Neutrophil (primary cell): ENCODE measurements at regions not wholly inside any gene's neighbourhood (a gene's known extent, or its start where the extent isn't known, plus 50 kb on each side); places are given as distances from the start of the nearest gene placed in this dataset.

Source experiments
- H3K27ac ChIP-seq: fragments of 200-600 bp; sonication (generic); 2 replicates; pipeline ENCODE4 v1.5.1; 2016; ENCODE audit warnings: mild to moderate bottlenecking, moderate library complexity
- H3K27me3 ChIP-seq: fragments of 200-600 bp; sonication (generic); 2 replicates; pipeline ENCODE4 v1.6.0; 2016; ENCODE audit warnings: mild to moderate bottlenecking
- H3K36me3 ChIP-seq: fragments of 200-600 bp; sonication (generic); 2 replicates; pipeline ENCODE4 v1.5.1; 2017
- H3K4me1 ChIP-seq, 2 experiments: fragments of 200-600 bp in 1 of 2; sonication (generic) in 1 of 2; 1 replicate in 1 of 2; 2 replicates in 1 of 2; pipeline versions ENCODE4 v1.5.1 to v1.6.1; 2013 to 2016; ENCODE audit warnings: low read depth in 1 of 2, low read length in 1 of 2, mild to moderate bottlenecking in 1 of 2, moderate library complexity in 1 of 2; ENCODE audit not compliant: control insufficient read depth in 1 of 2, insufficient read depth in 1 of 2
- H3K4me3 ChIP-seq, 2 experiments: fragments of 200-600 bp in 1 of 2; sonication (generic) in 1 of 2; 1 replicate in 1 of 2; 2 replicates in 1 of 2; pipeline ENCODE4 v1.5.1; 2013 to 2016; ENCODE audit warnings: low read depth in 1 of 2, low read length in 1 of 2, mild to moderate bottlenecking in 1 of 2, moderate library complexity in 1 of 2
- H3K9me3 ChIP-seq: fragments of 200-600 bp; sonication (generic); 2 replicates; pipeline ENCODE4 v1.5.1; 2016
- TF ChIP-seq, protein P1 (sequence below): fragments of 200-600 bp; sonication (generic); IDR thresholded peaks from 2 replicates; pipeline ENCODE4 v1.5.1; 2016; ENCODE audit warnings: antibody characterized with exemption

DNA sequence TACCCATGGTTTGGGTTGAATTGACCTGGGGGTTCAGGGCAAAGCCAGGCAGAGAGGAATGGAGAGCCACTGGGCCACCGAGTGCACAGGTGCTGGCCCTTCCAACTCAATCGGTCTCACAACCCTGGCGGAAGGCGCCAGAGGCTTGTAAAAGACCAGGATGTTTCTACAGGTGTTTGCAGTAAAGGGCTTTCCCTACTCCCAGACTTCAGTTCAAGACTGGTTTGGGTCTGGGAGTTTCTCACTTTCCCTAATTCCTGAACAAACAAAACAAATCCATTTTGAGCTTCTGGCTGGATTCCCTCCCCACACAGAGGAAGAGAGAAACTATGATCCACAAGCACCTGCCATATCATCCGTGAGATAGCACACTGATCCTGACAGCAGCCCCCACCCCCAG is 125.2 kb upstream of the KLF4 start:
- Histone ChIP-seq H3K4me1 (peaks cover 54 to 58% of the 10 kb centered on the region in 2 experiments), H3K4me3 (no peak overlapping the region), H3K27ac (peak overlapping the region; percentile 75), H3K36me3 (no peaks in the 10 kb centered on the region), H3K9me3 (no peaks in the 10 kb centered on the region), H3K27me3 (no peaks in the 10 kb centered on the region)
- TF ChIP-seq, protein P1, sequence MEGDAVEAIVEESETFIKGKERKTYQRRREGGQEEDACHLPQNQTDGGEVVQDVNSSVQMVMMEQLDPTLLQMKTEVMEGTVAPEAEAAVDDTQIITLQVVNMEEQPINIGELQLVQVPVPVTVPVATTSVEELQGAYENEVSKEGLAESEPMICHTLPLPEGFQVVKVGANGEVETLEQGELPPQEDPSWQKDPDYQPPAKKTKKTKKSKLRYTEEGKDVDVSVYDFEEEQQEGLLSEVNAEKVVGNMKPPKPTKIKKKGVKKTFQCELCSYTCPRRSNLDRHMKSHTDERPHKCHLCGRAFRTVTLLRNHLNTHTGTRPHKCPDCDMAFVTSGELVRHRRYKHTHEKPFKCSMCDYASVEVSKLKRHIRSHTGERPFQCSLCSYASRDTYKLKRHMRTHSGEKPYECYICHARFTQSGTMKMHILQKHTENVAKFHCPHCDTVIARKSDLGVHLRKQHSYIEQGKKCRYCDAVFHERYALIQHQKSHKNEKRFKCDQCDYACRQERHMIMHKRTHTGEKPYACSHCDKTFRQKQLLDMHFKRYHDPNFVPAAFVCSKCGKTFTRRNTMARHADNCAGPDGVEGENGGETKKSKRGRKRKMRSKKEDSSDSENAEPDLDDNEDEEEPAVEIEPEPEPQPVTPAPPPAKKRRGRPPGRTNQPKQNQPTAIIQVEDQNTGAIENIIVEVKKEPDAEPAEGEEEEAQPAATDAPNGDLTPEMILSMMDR: no peak

DNA sequence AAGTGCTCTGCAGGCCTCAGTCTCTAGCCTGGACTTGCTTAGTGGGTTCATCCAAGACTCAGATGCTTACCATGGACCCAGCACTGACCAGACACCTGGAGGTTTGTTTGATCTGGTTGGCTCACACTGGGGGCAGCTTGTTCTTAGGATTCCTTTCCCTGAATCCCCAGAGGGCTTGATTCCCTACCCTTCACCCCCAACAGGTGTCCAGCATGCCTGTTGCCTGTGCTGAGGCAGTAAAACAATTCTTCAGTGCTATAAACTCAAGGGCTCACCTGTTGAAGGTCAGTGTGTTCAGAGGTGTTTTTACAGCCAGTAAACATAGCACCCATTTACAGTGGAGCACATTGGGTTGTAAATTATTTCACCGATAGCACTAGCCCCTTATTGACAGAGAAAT is 123.8 kb upstream of the KLF4 start:
- peak overlapping the region; percentile 75 for H3K27ac ChIP-seq
- H3K27me3 ChIP-seq: no peaks in the 10 kb centered on the region
- TF ChIP-seq, protein P1: no peak
- H3K4me1 ChIP-seq: peaks cover 54 to 58% of the 10 kb centered on the region in 2 experiments
- no peaks in the 10 kb centered on the region for H3K36me3 ChIP-seq
- H3K9me3 ChIP-seq: no peaks in the 10 kb centered on the region
- H3K4me3 ChIP-seq: no peak overlapping the region

DNA sequence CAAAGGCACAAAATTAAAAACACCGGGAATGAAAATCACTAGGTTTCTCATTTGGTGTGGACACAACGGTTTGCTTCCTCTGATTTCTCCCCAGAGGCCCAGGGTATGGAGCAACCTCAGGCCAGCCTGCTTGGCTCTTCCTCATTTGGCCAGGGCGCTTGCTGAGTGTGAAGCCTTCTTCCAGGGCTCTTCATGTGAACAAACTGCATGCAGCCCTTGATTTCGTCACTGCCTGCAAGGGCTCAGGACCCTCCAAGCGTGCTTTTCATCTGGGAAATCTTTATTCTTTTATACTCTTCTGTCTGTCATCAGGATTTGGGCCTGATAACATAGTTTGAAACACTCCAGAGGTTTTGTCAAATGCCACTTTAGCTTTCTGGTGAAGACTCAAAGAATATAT is 122.6 kb upstream of the KLF4 start:
- peak overlapping the region; percentile 75 for H3K27ac ChIP-seq

GRCh38 chr9:107609547-107609946 is 120.0 kb upstream of the KLF4 start:
- Histone ChIP-seq H3K27me3 (no peaks in the 10 kb centered on the region), H3K27ac (no peak overlapping the region), H3K9me3 (no peaks in the 10 kb centered on the region), H3K36me3 (no peaks in the 10 kb centered on the region), H3K4me1 (peaks cover 35 to 36% of the 10 kb centered on the region in 2 experiments), H3K4me3 (no peak overlapping the region)
- TF ChIP-seq, protein P1: no peak

More for the DNA sequence above, 122.6 kb upstream of the KLF4 start:
- Histone ChIP-seq H3K4me1 (peaks cover 54 to 58% of the 10 kb centered on the region in 2 experiments), H3K27me3 (no peaks in the 10 kb centered on the region), H3K36me3 (no peaks in the 10 kb centered on the region), H3K9me3 (no peaks in the 10 kb centered on the region), H3K4me3 (peak overlapping the region in 1 of 2 experiments; percentile 5)
- TF ChIP-seq, protein P1: no peak

- H3K4me3 ChIP-seq: no peak overlapping the region
- no peaks in the 10 kb centered on the region for H3K9me3 ChIP-seq
- no peaks in the 10 kb centered on the region for H3K27me3 ChIP-seq
- no peaks in the 10 kb centered on the region for H3K36me3 ChIP-seq
- peaks cover 16 to 18% of the 10 kb centered on the region in 2 experiments for H3K4me1 ChIP-seq
- no peak overlapping the region for H3K27ac ChIP-seq
- TF ChIP-seq, protein P1: no peak
Measured at GRCh38 chr9:107606149-107606790, 116.7 kb upstream of the KLF4 start.
